Fibroblast of pulmonary artery (primary cell): ENCODE measurements at regions not wholly inside any gene's neighbourhood (a gene's known extent, or its start where the extent isn't known, plus 50 kb on each side); places are given as distances from the start of the nearest gene placed in this dataset.

Source experiments
- DNase-seq: peaks from one replicate; pipeline ENCODE4 v3.0.0-alpha.2; 2010; ENCODE audit warnings: low read depth
- H3K4me3 ChIP-seq: replicated peaks from 2 replicates; pipeline ENCODE4 v1.5.1; 2011; ENCODE audit warnings: low read depth, mild to moderate bottlenecking, control low read depth, low read length, moderate library complexity
- TF ChIP-seq, protein P1 (sequence below): IDR thresholded peaks from 2 replicates; pipeline ENCODE4 v1.5.1; 2011; ENCODE audit warnings: mild to moderate bottlenecking, control low read depth, low read length, inconsistent platforms; ENCODE audit errors: missing control alignments

DNA sequence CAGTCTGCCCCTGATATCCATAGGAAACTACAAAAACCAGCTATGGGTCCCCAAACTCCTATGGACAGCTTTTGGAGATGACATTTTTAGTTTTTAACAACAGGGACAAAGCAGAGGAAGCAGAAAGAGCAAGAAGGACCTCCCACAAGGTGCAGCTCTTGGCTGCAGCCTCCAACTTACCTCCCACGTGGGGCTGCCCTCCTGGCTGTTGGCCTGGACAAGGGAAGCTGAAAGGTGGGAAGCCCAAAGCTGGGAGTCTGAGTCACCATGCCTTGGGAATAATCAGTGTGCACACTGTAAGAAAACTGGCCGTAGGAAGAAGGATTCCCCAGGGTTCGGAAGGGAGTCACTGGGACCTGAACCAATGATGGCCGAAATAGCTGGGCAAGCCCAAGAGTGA lies 51.8 kb upstream of the PAX1 start:
- no peak overlapping the region for H3K4me3 ChIP-seq
- TF ChIP-seq, protein P1, sequence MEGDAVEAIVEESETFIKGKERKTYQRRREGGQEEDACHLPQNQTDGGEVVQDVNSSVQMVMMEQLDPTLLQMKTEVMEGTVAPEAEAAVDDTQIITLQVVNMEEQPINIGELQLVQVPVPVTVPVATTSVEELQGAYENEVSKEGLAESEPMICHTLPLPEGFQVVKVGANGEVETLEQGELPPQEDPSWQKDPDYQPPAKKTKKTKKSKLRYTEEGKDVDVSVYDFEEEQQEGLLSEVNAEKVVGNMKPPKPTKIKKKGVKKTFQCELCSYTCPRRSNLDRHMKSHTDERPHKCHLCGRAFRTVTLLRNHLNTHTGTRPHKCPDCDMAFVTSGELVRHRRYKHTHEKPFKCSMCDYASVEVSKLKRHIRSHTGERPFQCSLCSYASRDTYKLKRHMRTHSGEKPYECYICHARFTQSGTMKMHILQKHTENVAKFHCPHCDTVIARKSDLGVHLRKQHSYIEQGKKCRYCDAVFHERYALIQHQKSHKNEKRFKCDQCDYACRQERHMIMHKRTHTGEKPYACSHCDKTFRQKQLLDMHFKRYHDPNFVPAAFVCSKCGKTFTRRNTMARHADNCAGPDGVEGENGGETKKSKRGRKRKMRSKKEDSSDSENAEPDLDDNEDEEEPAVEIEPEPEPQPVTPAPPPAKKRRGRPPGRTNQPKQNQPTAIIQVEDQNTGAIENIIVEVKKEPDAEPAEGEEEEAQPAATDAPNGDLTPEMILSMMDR: no peak
- no peak for DNase-seq

DNA sequence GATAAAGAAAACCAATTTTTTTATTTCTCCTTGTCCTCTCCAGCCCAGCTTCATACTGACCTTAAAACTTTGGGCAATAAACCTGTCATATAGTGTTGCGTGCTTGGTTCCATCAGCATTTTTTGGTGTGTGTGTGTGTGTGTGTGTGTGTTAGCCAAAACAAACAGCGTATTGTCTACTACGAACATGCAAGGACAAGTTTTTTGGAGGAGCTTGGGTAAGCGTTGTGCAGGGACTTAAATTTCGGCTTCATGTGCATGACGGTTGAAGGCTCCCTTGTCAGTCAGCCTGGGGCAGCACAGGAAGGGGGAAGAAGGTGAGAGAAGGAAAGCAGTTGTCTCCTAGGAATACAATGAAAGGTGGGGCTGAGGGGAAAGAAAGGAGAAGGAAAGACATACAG lies 62.0 kb upstream of the PAX1 start:
- DNase-seq: no peak
- no peak overlapping the region for H3K4me3 ChIP-seq
- TF ChIP-seq, protein P1: no peak

DNA sequence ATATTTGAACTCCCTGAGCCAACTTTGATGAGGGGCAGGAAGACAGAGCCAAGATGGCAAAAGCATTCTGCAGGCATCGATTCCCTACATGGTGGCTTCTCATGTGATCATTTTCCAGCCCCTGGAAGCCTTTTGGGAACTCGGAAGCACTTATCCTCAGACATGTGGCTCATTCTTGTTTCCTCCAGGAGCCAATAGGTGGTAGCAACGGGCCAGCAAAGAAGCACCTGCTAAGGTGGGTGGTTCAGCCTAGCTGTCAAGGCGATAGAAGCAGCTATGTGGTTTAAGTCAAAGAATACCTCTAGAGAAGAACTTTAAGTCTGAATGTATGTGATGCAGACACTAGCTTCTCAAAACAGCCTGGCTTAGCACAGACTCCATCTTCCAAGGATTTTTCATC lies 64.9 kb upstream of the PAX1 start:
- TF ChIP-seq, protein P1: no peak
- no peak overlapping the region for H3K4me3 ChIP-seq
- DNase-seq: no peak

DNA sequence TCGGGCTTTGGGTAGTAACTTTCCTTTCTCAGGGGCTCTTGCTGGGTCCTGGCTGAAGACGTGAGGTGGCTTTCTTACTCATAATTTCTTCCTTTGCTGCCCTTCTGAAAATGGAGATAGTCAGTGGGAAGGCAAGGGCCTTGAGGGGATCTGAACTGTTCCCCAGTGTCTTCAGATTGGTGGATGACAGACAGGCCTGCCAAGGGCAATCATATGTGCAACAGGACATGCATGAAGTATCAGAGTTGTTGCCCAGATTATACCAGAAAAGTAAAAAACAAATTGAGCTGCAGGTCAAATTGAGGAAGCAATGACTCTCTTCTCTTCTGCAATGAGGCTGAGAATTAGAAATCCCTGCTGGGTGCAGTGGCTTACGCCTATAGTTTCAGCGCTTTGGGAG lies 71.6 kb upstream of the PAX1 start:
- no peak for DNase-seq
- TF ChIP-seq, protein P1: no peak
- no peak overlapping the region for H3K4me3 ChIP-seq

DNA sequence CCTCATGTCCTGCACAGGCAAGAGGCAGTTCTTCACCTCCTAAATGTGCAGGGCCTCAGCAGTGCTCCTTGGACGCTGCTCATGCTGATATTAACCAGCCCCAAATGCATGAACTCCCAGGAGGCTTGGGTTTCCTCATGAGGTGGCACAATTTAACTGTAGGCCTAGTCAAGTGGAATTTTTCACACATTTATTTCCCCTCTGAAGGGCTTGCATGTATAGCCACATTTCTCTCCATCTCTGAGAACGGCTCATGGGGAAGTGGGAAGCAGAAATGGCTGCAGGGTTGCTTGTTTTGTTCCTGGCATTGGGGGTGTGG lies 72.8 kb upstream of the PAX1 start:
- DNase-seq: no peak
- TF ChIP-seq, protein P1: no peak
- H3K4me3 ChIP-seq: no peak overlapping the region

DNA sequence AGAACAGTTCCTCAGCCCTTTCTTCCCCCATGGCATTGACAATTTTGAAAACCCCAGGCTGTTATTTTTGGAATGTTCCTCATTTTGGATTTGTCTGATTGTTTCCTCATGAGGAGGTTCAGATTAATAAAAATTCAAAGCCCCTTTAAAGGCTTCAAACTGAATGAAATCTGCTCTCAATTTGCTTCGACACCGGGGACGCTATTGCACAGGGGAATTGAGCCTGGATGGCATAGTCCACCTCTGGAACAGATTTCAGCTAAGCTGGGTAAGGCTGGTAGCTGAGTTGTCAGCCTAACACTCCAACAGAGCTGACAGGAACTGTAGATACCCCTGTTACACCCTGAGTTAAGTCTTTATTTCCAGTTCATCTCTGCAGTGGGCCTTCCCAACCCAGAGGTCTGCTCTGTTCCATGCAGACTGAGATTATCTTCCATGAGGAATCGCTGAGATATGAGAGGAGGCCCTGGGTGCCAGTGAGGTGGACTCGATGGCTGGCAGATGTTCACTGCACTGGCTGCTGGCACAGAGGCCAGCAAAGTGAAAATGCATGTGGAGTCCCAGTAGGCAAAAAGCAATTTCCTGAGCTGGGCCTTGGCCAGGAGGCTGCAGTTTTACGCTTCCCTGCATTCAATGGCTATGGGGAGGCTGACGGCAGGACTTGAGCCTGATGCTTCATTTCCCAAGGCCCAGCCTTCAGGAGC lies 73.3 kb upstream of the PAX1 start:
- TF ChIP-seq, protein P1: no peak
- no peak for DNase-seq
- no peak overlapping the region for H3K4me3 ChIP-seq

- H3K4me3 ChIP-seq: no peak overlapping the region
- no peak for DNase-seq
- TF ChIP-seq, protein P1: no peak
Observed at GRCh38 chr20:21628800-21629199, 76.7 kb upstream of the PAX1 start.
